ENCODE measurements at regions not wholly inside any gene's neighbourhood (a gene's known extent, or its start where the extent isn't known, plus 50 kb on each side); places are given as distances from the start of the nearest gene placed in this dataset.
"Not testable (repeated sequence)": the region's sequence is repeated elsewhere in the genome, so short reads cannot be mapped to it uniquely, and the experiment has no call there.

DNA sequence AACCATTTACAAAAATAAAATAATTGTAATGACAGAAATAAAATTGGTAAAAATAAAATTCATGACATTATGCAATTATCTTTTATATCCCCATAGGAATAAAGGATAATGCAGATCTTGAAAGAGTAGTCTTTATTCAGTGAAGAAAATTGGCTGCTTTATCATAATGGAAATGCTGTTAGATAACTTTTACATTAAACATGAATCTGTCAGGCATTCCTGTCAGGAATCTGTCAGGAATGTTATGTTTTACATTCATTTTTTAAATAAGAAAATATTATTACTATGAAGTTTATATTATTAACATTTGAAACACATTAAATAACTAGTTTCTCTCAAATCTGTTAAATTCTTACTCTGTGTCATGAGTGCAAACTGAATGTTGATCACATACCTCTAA is 1024.7 kb upstream of the TMEFF2 start:
- DNase-seq (ENCODE audit: low read depth in 3 of 3, low spot score in 2 of 3), result no peak

DNA sequence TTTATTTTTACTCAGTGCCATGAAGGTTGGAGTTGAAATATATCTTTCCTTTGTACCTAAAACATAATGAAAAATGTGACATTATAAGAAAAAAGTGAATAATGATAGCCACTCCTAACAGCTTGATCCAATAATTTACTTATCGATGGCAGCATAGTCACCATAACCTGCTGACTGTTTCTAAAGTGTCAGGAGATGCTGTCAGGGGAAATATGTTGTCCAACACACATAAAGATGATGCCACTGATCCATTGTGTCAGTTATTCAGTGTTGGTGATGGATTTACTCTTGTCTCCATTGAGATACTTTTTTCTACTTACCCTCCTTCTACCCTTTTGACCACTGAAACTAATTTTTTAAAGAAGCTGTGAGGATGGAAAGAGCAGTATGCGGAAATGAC is 1006.9 kb upstream of the TMEFF2 start:
- no peak for DNase-seq (ENCODE audit: low read depth in 3 of 3, low spot score in 2 of 3)

- DNase-seq (ENCODE audit: low read depth in 3 of 3, low spot score in 2 of 3), result no peak
Measured at GRCh38 chr2:193199322-193199721, 1004.6 kb upstream of the TMEFF2 start.

- no peak for DNase-seq (ENCODE audit: low read depth in 3 of 3, low spot score in 2 of 3)
Measured at GRCh38 chr2:193187816-193188215, 993.1 kb upstream of the TMEFF2 start.

- DNase-seq (ENCODE audit: low read depth in 3 of 3, low spot score in 2 of 3), result not testable (repeated sequence)
Measured at GRCh38 chr2:193170981-193171380, 976.2 kb upstream of the TMEFF2 start.

- DNase-seq (ENCODE audit: low read depth in 3 of 3, low spot score in 2 of 3), result no peak
Measured at GRCh38 chr2:193156480-193156879, 961.7 kb upstream of the TMEFF2 start.

GRCh38 chr2:193154076-193154475 is 959.3 kb upstream of the TMEFF2 start:
- no peak for DNase-seq (ENCODE audit: low read depth in 3 of 3, low spot score in 2 of 3)

- DNase-seq (ENCODE audit: low read depth in 3 of 3, low spot score in 2 of 3), result no peak
Measured at GRCh38 chr2:193153576-193153975, 958.8 kb upstream of the TMEFF2 start.

GRCh38 chr2:193142467-193142866 is 947.7 kb upstream of the TMEFF2 start:
- not testable (repeated sequence) for DNase-seq (ENCODE audit: low read depth in 3 of 3, low spot score in 2 of 3)

- no peak for DNase-seq (ENCODE audit: low read depth in 3 of 3, low spot score in 2 of 3)
Measured at GRCh38 chr2:193141998-193142397, 947.3 kb upstream of the TMEFF2 start.

DNA sequence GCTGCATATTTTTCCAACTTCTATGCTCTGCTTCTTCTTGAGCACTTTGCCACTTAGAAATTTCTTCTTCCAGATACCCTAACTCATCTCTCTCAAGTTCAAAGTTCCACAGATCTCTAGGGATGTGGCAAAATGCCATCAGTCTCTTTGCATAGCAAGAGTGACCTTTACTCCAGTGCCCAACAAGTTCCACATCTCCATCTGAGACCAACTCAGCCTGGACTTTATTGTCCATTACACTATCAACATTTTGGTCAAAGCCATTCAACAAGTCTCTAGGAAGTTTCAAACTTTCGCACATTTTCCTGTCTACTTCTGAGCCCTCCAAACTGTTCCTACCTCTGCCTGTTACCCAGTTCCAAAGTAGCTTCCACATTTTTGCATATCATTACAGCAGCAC is 946.2 kb upstream of the TMEFF2 start:
- DNase-seq (ENCODE audit: low read depth in 3 of 3, low spot score in 2 of 3), result not testable (repeated sequence)

DNA sequence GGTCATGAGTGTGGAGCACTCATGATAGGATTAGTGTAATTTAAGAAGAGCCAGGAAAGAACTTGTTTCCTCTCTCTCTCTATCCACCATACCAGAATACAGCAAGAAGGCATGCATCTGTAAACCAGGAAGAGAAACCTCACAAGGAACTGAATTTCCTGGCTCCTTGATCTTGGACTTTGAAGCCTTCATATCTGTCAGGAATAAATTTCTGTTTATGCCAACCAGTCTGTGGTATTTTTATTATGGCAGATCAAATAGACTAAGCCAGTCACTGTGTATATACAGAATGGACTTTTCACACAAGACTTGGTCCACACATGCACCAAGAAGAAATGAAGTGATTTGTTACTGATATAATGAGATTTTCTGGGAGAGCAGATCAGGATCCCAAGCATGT is 930.1 kb upstream of the TMEFF2 start:
- DNase-seq (ENCODE audit: low read depth in 3 of 3, low spot score in 2 of 3), result no peak

DNA sequence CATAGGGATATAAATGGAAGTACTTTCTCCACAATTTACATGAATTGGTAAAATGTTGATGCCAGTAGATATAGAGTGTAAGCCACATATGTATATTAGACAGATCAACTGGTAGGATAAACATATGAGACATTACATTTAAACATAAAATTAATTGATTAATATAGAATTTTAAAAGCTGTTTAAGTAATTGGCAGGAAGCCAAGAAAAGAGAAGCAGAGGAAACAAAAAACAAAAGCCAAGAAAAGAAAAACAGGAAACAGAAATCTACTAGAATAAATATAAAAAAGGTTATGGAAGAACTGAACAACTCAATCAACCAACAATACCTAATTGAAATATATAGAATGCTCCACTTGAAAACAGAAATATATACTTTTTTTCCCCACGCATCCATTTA is 920.1 kb upstream of the TMEFF2 start:
- DNase-seq (ENCODE audit: low read depth in 3 of 3, low spot score in 2 of 3), result no peak

DNA sequence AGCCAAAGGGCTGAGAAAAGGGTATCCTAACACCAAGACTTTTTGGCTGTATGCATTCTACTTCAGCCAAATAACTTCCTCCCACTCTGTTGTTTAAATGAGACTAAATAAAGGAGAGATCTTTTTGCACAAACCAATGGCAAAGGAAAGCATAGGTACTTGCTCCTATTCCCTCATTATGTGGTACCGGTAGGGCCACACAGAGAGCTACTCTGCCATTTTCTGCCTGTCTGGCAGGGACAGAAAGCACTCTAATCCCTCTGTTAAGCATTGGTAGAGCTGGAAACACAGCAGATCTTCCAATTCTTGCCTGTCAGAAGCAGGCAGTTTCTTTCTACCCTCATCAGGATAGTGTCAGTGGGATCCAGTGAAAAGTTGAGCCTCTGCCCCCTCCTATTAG is 918.3 kb upstream of the TMEFF2 start:
- no peak for DNase-seq (ENCODE audit: low read depth in 3 of 3, low spot score in 2 of 3)

DNA sequence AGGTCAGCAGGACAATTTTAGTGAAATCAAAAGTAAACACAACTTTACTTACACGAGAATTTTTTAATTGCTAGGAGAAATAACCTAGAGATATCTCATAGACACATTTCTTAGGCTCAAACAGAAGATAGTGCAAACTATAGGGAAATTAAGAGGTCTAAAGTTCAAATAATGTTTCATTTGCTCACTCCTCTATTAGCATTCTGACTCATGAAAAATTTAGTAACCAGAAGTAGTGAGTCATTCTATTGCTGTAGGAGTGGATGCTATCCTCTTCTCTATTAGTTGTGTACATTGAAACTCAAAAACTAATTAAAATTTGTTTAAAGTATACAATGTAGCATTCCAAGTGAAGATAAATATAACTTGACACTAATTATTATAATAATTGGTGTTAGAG is 908.3 kb upstream of the TMEFF2 start:
- DNase-seq (ENCODE audit: low read depth in 3 of 3, low spot score in 2 of 3), result no peak

DNA sequence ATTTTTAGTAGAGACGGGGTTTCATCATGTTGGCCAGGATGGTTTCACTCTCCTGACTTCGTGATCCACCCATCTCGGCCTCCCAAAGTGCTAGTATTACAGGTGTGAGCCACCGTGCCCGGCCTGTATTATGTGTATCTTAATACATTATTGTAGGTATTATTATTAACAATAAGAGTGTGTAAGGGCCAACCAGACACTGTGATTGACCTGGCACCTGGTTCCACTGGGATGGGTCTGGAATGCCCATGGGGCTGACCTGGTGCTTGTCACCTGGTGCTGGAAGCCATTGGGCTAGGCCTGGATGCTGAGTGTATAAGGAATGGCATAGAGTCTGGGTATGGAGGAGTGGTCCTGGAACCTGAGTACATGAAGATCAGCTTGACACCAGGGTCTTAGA is 906.9 kb upstream of the TMEFF2 start:
- DNase-seq (ENCODE audit: low read depth in 3 of 3, low spot score in 2 of 3), result no peak

DNA sequence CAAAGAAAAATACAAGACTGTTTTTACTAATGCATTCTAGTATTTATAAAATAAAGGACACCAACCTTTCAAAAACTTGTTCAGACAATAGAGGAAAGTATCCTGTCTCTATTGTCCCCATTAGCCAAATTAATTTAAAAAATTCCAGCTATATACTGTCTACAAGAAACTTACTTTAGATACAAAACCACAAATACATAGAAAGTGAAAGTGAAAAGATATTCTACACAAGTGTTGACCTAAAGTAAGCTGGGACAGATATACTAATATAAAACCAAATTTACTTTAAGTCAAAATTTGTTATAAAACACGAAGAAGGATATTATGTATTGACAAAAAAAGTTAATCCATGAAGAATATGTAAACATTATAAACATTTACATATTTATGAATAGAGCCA is 893.3 kb upstream of the TMEFF2 start:
- no peak for DNase-seq (ENCODE audit: low read depth in 3 of 3, low spot score in 2 of 3)

DNA sequence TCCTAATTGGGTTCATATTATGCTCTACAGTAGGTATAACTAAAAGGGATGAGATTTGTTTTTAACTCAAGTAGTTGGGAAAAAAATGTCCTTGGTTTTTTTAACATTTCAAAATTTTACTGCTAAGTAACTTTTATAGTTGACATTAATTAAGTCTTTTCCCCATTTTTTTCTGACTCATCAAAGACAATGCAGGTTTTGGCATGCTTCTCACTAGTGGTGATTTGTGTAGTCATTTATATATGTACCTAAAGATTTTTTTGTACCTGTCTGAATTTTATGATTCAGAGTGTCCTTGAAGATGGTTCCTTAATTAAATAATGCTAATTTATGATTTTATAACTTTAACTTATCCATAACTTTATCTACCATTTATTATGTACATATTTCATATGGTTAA is 882.3 kb upstream of the TMEFF2 start:
- no peak for DNase-seq (ENCODE audit: low read depth in 3 of 3, low spot score in 2 of 3)

- no peak for DNase-seq (ENCODE audit: low read depth in 3 of 3, low spot score in 2 of 3)
Measured at GRCh38 chr2:193074933-193075332, 880.2 kb upstream of the TMEFF2 start.

- DNase-seq (ENCODE audit: low read depth in 3 of 3, low spot score in 2 of 3), result no peak
Measured at GRCh38 chr2:193072647-193073046, 877.9 kb upstream of the TMEFF2 start.

DNA sequence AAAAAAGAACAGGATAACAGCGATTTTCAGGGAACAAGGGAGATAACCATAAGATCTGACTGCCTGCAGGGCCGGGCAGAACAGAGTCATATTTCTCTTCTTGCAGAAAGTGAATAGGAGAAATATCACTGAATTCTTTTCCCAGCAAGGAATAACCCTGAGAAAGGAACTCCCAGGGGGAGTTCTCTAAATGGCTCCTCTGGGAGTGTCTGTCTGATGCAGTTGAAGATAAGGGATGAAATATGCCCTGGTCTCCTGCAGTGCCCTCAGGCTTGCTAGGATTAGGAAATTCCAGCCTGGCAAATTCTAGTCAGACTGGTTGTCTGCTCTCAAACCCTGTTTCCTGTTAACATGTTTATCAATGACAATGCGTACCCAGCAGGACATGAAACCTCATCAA is 830.8 kb upstream of the TMEFF2 start:
- DNase-seq (ENCODE audit: low read depth in 3 of 3, low spot score in 2 of 3), result not testable (repeated sequence)

- no peak for DNase-seq (ENCODE audit: low read depth in 3 of 3, low spot score in 2 of 3)
Measured at GRCh38 chr2:193024791-193025190, 830.1 kb upstream of the TMEFF2 start.

DNA sequence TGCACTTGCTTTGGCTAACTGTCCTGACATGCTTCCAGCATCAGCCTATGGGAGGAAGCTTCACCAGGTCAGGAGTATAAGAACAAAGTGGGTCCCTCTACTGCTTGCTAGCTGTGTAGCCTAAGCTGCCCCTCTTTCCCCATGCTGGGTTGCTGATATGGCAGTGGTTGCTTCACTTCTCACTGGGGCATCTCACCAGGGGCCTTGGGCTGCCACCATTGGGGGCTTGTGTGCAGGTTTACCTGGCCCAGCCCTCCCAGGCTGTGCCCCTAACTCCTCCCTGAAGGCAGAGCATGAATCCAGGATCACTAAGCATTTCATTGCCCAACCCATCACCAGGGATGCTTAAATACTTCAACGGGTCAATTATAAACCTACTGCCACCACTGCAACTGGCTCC is 817.1 kb upstream of the TMEFF2 start:
- no peak for DNase-seq (ENCODE audit: low read depth in 3 of 3, low spot score in 2 of 3)

- no peak for DNase-seq (ENCODE audit: low read depth in 3 of 3, low spot score in 2 of 3)
Measured at GRCh38 chr2:192993059-192993458, 798.3 kb upstream of the TMEFF2 start.
